Stimulated activated CD4-positive, alpha-beta T cell treated with anti-CD3 and anti-CD28 coated beads, Interleukin-4, amount 100 ng/mL, for 48 hours (primary cell): ENCODE measurements at regions not wholly inside any gene's neighbourhood (a gene's known extent, or its start where the extent isn't known, plus 50 kb on each side); places are given as distances from the start of the nearest gene placed in this dataset.

ENCODE experiments used
- DNase-seq, 2 donors: peaks; one replicate each; pipeline ENCODE4 v3.0.0-alpha.2; 2020; ENCODE audit warnings: low read depth in 2 of 2

DNA sequence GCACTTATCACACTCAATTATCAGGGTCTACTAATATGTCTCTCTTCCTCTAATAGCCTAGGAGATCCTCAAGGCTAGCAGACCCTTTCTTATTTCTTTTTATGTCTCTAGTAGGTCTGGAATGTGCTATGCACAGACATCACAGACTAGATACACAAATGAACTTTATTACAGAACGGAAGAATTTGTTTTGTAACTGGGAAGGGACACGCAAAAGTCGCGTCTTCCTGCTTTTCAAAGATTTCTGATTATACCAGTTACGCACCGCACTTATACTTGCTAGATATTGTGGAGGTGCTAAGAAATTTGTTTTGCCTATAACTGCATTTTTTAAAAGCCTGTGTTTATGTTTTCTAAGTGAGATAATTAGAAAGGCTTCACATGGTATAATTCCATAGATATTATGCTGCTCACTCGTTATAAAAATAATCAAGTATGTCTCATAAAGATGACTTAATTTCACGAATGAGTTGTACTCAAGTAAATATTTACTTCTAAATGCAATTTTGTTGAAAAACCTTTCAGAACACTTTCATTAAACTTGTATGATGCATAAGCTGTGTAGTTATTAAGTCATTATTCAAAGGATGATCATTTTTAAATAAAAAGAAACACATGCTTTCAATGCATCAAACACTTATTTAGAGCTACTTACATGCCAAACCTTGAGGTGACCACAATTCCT is 662.6 kb downstream of the ACTL7B start:
- DNase-seq = no peak

DNA sequence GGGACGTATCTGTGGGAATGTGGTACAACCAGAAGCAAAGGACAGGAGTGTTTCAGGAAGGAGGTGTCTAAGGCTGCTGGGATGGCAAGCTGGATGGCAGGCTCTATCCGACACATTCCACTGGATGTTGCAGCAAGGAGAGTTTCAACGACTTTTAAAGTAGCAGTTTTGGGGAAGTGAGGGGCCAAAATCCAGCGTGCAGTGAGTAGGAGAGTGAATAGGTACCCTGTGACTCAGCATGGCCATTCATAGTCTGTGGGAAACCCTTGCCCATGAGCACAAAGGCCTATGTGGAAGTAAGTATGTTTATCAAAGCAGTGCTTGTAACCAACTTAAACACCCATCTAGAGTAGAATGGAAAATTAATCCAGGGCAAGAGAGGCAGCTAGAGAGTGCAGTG is 664.7 kb downstream of the ACTL7B start:
- no peak for DNase-seq

DNA sequence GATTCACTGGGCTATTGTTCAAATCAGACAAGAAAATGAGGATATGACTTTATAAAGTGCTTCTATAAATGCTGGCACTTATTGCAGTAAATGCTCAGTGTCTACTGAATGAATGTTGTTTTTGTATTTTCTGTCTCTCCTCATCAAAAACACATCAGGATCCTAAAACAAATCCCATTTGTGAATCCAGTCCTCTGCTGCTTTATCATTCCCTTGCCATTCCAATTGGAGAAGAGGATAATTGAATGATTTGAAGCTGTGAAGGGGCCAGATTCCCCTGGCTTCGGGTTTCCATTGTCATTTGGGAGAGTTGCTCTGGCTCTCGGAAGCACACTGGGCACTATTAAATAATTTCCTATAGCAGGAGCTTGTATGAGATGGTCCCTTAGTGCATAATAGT is 666.8 kb downstream of the ACTL7B start:
- no peak for DNase-seq

DNA sequence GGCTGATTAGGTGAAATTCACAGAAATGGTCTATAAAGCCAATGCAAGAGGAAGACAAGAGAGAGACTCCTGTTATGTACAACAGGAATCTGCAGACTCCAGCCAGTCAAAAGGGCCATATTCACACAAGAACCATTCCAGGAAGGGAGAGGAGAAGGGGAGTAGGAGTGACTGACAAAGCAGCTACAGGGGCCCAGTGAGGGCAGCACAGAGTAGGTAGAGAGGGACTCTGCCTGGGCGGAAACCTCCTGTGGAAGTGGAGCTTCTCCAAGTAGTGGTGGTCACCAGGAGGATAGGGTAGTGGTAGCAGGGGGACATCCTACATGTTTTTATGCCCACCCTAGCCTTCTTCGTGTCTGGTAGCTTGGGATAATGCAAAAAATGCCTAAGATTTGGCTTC is 667.3 kb downstream of the ACTL7B start:
- no peak for DNase-seq

DNA sequence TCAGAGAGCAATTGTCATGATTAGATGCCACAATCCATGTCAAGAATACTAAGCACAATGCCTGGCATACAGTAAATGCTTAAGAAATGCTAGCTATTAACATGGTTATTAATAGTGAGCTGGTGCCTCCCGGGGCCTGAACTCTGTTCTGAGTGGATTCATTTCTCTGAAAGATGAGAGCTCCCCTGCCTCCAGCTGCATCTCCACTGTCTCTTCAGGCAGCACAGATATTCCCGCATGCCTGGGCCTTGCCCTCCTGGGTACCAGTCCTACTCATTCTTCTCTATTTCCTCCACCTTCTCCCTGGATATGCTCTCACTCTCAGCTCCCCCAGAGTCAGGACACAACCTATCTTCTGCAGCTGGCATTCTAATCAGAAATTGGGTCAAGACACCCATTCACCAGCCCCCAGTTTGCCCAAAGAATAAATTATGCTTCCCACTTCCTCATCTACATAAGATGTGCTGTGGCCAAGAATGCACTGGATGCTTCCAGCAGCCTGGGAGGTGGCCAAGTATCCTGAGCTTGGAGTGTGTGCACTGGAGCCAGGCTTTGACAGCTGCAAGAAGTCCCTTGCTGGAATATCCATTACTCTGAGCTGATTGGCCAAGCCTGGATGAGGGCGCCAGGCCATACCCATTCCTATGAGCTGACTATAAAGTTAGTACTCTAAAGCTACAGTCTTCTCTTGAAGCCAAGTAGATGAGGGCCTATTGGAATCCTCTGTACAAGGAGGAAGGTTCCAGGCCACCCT is 669.0 kb downstream of the ACTL7B start:
- no peak for DNase-seq

DNA sequence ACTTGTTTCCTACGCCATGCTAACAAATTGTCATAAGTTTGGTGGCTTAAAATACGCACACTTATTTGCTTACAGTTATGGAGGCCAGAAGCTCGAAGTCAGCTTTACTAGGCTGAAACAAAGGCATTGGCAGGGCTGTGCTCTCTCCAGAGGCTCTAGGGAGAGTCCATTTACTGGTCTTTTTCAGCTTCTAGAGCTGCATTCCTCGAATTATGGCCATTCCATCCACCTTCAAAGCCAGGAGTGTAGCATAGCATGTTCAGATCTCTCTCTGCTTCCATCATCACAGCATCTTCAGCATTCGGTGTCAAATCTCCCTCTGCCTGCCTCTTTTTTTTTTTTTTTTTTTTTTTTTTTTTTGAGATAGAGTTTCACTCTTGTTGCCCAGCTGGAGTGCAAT is 670.2 kb downstream of the ACTL7B start:
- no peak for DNase-seq

DNA sequence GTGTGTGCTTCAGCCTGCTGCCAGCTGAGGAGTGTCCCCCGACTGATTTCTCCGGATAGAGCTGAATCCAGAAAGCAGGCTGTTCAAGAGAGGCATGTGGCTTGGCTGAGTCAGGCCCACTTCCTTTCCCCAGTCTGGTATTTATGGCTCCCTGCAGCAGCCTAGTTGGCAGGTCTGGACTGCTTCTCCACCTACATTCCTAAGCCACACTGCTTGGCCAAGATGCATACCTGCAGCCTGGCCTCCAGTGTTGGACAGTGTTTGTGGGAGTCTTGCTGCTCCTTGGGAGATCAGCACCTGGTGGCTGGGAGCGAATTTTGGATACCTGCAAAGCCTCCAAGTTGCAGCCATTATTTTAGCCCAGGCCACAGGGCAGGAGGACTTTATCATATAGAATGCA is 670.8 kb downstream of the ACTL7B start:
- no peak for DNase-seq

DNA sequence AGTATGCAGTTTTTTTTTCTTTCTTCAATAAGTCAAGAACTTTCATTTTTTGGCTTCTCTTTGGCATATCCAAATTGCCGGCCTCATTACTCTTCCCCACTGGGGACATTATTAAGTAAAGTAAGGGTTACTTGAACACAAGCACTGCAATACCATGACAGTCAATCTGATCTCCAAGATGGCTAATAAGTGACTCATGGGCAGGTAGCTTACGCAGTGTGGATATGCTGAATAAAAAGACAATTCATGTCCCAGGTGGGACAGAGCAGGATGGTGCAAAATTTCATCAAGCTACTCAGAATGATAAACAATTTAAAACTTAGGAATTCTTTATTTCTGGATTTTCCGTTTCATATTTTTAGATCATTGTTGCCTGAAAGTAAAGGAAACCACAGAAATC is 671.8 kb downstream of the ACTL7B start:
- no peak for DNase-seq

DNA sequence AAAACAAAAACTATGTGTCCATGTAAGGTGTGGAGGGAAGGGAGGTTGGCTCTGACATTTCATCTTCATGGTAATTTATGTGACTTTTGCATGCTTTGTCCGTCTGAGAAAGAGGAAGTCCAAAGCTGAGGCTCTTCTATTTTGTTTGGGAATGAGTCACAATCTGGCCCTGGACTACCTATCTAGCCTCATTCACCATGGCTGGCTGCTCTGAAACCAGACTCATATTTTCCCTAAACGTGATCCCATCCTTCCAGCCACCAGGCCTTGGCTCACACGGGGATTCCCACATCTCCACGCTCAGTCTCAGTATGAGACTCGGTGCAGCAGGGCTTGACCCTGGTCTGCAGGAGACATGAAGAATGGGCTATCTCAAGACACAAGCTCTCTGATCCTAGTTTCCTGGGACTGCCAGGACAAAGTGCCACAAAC is 672.8 kb downstream of the ACTL7B start:
- no peak for DNase-seq

DNA sequence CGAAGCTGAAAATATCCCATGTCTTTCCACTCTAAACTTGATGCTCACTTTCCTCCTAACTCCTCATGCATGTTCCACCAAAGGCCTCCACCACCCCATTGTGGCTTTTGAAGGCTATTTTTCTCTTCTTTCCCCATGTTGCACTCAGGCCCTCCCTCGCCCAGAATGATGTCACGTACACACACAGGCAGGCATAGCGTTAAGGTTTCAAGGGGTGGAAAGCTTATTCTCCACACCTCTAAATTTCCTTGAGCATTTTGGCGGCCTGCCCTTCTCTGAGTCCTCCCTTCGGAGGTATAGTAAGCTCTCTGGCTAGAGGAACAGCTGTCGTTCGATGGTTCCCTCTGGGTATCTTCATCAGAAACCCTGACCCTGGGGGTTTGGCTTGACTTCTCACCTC is 673.5 kb downstream of the ACTL7B start:
- DNase-seq = no peak

DNA sequence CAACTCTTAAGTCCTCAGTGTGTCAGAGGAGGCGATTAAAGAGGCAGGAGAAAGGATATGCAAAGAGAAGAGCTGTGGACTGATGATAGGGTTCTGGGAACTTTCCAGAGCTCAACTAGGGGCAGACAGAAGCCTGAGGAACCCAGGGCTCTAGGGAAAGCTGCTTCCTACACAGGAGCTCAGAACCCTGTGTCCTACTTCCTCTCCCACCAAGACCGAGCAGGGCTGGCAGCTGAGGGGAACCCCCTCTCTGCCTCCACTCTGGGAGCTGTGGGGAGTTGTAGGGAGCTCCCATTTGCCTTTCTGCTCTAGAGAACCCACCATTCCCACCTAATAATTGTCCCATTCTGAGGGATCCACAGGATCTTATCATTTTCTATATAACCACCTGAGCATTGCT is 674.3 kb downstream of the ACTL7B start:
- DNase-seq = no peak

DNA sequence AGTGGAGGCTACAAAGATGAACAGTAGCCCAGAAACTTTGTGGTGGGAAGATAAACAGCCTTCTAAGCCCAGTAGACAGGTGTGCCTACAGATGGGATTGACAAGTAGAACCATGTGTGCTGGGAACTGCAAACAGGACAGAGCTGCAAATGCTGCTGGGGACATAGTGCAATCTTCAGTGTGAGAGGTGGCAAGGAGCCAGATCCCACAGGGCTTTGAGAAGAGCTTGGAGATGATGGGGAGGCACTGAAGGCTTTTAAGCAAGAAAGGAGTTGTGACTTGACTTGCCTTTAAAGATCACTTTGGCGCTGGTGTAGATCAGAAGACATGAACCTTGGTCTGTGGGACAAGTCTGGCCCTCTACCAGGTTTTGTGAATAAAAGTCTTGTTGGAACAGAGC is 675.2 kb downstream of the ACTL7B start:
- no peak for DNase-seq

DNA sequence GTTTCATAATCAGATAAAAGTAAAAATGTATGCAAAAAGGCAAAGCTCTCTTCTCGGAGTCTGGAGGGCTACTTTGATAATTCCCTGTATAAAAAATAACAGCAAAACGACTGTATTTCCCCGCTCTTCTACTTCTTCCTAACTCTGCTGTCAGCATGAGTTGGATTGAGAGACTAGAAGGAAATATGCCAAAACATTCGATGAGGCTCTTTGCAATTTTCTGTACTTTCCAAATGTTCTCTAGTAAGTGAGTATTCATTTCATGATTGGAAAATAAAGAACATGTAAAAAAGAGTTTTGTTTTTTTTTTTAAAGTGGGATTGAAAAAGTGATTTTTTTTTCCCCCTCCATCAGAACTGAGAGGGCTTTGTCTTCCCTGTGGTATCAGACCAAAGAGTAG is 677.5 kb downstream of the ACTL7B start:
- no peak for DNase-seq

DNA sequence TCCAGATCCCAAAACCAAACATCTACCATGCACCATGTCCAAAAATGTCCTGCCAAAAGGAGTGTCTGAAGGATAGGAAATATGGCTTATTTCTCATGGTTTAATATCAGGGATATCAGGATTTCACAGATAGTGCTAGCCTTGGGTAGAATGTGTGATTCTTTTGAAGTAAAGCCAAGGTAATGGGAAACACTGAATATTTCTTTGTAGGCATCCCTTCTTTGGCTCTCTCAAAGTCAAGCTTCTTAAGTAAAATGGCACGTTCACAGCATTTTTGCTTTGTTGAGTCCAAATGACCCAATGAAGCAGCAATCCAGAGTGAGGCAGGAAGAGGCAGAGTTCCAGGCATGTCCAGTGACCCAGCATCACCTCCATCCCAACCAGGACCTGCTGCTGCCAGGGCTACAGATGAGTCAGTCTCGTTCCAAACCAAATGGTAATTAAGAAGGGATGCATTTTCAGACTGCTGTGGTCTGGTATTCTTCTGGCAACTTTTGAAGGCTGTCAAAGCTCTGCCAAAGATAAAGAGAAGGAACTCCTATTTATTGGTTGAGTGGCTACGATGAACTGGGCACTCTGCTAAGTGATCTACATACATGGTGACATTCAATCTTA is 678.8 kb upstream of the KLF4 start:
- DNase-seq = no peak

DNA sequence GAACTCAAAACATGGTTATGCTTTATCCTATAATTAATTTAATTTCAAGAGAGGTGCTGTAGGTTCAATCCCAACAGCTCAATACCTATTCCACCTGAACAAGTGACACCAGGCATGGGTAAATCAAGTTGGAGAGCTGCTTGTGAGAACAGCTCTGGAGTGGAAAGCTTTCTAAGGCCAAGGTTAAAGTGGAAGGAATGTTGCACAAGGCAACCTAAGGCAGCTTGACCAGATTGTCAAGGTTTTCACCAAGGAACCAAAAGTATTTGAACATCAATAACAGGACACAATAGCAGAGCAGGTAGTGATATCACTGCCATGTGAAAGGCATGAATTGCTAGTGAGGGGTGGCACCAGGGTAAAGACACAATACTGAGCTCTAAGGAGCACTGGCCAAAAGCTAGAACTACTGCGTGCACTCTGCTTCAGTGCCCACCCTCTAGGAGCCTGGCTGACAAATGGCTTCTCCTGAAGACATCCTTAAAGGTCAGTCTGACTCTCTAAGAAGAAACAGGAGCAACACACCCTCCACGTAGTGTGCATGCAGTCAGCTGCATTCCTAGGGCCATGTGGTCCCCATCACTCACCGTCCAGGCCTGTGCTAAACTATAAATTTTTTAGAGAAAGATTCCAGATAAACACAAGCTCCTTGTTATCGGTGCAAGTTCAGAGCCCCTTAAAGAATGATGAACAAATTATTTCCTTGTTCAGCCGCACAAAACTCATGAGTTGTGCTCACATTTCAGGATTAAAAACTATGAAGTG is 677.7 kb upstream of the KLF4 start:
- DNase-seq = no peak

DNA sequence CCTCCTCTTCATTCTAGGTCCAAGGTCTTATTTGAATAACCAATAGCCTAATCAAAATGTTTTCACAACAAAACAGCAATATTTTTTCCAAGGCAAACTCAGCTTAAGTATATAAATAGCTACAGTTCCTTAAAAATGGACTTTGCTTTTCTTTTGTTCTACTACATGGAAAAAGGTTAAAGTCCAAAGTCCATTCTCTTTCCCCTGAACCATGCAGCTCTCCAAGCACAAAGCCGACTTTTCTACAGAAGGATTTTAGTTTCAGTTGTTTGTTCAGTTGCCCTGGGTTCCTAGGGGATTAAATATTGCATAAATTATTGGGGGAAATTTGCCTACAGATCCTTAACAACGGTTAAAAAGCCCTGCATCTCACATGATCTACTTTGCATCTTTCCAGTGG is 677.0 kb upstream of the KLF4 start:
- DNase-seq = no peak

DNA sequence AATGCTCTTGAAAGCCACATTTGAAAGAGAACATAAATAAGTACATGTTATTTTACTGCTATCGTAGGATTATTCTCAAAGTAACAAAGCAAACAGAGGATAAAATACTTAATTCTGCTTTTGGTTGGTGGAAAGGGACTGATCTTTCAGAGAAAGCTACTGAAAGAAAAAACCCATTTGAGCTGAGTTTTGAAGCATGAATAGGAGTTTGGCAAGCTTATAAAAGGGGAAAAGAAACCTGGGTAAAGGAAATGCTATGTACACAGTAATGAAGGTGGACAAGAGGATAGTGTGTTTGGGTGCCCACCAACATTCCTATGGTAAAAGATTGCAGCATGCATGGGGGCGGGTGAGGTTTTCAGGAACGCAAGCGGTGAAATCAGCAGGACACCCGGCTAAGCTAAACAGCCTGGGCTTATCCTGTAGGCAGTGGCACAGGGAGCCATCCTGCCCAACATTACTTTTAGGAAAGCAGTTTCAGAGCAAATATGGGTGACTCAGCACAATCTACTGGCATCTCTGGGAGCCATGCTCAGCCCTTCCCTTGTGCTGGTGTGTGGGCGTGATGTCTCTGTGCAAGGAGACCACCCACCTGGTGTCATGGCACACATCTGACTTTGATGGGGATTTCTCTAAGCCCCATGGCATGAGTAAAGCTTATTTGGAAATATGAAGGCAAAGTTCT is 673.9 kb upstream of the KLF4 start:
- DNase-seq = no peak

DNA sequence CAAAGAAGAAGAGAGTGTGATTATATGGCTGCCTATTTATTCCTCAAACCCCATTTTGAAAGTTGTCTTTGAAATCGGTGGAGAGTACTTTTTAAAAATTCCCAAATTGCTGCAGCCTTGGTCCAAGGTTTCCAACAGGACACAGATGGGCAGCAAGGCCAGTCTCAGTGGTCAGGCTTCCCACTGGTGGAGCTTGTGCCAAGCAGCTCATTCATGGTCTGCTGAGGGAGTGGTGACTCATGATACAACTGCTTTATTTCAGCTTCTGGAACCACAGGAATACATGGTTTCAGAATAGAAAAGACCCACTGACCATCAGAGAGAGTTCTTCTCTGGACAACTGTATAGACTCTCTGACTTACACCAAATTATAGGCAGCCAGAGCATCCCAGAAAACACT is 673.1 kb upstream of the KLF4 start:
- no peak for DNase-seq

DNA sequence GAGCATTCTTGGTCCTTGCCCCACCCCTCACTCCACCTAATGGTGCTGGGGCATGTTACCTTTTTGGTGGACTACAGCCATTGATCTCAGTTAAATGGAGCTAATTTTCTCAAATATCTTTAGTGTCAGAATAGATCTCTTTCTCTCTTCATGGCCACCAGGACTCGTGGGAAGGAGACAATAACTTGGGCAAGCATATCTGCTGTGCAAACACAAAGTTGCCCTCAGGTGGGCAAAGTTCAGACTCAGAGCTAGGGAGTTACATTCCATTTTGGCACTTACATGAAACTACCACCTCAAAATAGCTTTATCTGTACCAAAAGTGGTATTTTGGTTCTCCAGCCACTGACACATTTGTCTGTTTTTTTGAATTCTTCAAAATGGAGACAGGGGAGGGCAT is 671.9 kb upstream of the KLF4 start:
- DNase-seq = no peak

DNA sequence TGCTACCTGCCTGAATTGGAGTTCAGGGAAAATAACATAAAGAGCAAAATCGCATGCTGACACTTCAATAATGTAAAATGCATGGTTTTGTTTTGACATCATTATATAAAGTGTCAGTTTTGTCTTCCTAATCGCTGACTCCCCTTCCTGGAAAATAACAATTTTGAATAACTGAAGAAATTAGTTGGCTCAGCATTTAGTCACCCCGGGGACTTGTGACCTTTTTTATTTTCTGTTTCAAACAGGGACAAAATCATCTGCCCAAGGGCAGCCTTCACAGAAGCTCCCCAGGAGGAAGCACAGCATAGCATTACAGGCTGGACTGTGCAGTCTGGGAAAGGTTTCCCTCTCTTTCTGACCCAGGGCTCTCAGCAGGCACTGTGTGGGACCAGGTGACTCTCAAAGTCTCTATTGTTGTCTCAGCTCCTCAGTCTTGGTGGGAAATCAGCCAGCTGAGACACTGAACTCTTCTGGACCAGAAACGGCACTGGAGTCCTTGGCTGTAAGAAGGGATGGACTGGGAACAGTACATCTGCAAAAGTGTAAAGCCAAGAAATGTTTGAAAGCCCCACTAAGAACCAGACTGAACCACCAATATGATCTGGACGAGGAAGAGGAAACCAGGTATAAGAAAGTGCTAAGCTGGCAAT is 671.3 kb upstream of the KLF4 start:
- DNase-seq = no peak

DNA sequence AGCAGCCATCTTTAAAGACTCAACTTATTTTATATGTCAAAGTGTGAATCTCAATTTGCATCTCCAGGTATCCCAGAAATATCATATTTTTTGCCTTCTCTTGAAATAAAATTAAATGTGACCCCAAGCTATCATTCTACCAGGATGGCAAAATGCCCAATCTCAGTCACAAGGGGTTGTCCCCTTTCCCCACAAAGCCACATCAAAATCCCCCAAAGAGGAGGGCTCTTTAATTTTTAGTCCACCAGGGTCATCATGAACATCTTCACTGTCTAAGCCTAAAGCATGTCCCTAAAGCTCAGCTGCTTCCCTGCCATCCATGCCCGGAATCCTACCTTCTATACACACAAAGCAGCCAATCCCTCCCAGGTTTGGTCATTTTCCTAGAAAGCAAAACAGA is 670.5 kb upstream of the KLF4 start:
- DNase-seq = no peak
